C4-2B (cell line): ENCODE measurements at regions not wholly inside any gene's neighbourhood (a gene's known extent, or its start where the extent isn't known, plus 50 kb on each side); places are given as distances from the start of the nearest gene placed in this dataset.

ENCODE experiments used
- CTCF ChIP-seq: fragments of 450-650 bp; conservative IDR thresholded peaks from 2 replicates; pipeline ENCODE4 v1.5.1; 2017; ENCODE audit warnings: mild to moderate bottlenecking
- ZFX ChIP-seq: fragments of 450-650 bp; IDR thresholded peaks from 2 replicates; pipeline ENCODE4 v1.6.1; 2017

- no peak for TF ChIP-seq CTCF
- TF ChIP-seq ZFX: no peak
Measured at GRCh38 chr17:37848690-37849616, 75.3 kb upstream of the TBC1D3K start.
